HEK293 (cell line): ENCODE measurements at regions not wholly inside any gene's neighbourhood (a gene's known extent, or its start where the extent isn't known, plus 50 kb on each side); places are given as distances from the start of the nearest gene placed in this dataset.

Source experiments
- CTCF ChIA-PET: fragments of 350-600 bp; formaldehyde crosslinking; extraction: SDS; loops from one replicate; lab custom pipeline; 2021; ENCODE audit warnings: antibody characterized with exemption; lab: Yijun Ruan, JAX
- POLR2A ChIA-PET: fragments of 300-600 bp; formaldehyde crosslinking; extraction: SDS; loops from one replicate; lab custom pipeline; 2020; ENCODE audit warnings: antibody characterized with exemption, inconsistent platforms; lab: Yijun Ruan, JAX
- H3K27ac ChIP-seq: fragments of 200-500 bp; sonication (Bioruptor generic); 2 replicates; pipeline ENCODE4 v1.5.1; 2014; ENCODE audit warnings: low read depth, low read length, control low read depth, inconsistent platforms; ENCODE audit errors: extremely low read depth
- H3K36me3 ChIP-seq, 2 experiments: fragments of 200-500 bp in 1 of 2; sonication (Bioruptor generic) in 1 of 2; 1 replicate in 1 of 2; 2 replicates in 1 of 2; pipeline ENCODE4 v1.5.1; 2014 to 2017; ENCODE audit warnings: inconsistent platforms in 2 of 2, low read length in 2 of 2; ENCODE audit not compliant: control insufficient read depth in 2 of 2, insufficient read depth in 1 of 2
- H3K4me1 ChIP-seq: fragments of 200-500 bp; sonication (Bioruptor generic); 2 replicates; pipeline ENCODE4 v1.5.1; 2014; ENCODE audit warnings: mild to moderate bottlenecking, low read length, inconsistent platforms; ENCODE audit not compliant: control insufficient read depth, insufficient read depth
- H3K4me3 ChIP-seq: 2 replicates; pipeline ENCODE4 v1.5.1; 2011; ENCODE audit warnings: low read depth, mild to moderate bottlenecking, control low read depth, low read length, moderate library complexity
- H3K9me3 ChIP-seq: fragments of 200-500 bp; sonication (Bioruptor generic); 2 replicates; pipeline ENCODE4 v1.5.1; 2014; ENCODE audit warnings: low read depth, low read length, inconsistent platforms; ENCODE audit not compliant: control insufficient read depth, insufficient read depth
- GLIS2 ChIP-seq: fragments of 450-650 bp; formaldehyde crosslinking; IDR thresholded peaks from 2 replicates; pipeline ENCODE4 v1.5.1; 2016; ENCODE audit warnings: missing biosample characterization, missing genetic modification characterization
- SALL2 ChIP-seq: fragments of 450-650 bp; formaldehyde crosslinking; IDR thresholded peaks from 2 replicates; pipeline ENCODE4 v1.5.0; 2017; ENCODE audit warnings: missing biosample characterization, mild to moderate bottlenecking, missing genetic modification characterization, borderline replicate concordance
- ZNF133 ChIP-seq: fragments of 450-650 bp; formaldehyde crosslinking; IDR thresholded peaks from 2 replicates; pipeline ENCODE4 v1.5.1; 2016; ENCODE audit warnings: missing biosample characterization, missing genetic modification characterization
- ZNF280D ChIP-seq: fragments of 450-650 bp; formaldehyde crosslinking; IDR thresholded peaks from 2 replicates; pipeline ENCODE4 v1.5.1; 2016; ENCODE audit warnings: missing biosample characterization, missing genetic modification characterization
- ZNF37A ChIP-seq: fragments of 450-650 bp; IDR thresholded peaks from 2 replicates; pipeline ENCODE4 v1.5.1; 2018; ENCODE audit warnings: missing biosample characterization, missing genetic modification characterization
- ZNF670 ChIP-seq: fragments of 450-650 bp; formaldehyde crosslinking; IDR thresholded peaks from 2 replicates; pipeline ENCODE4 v1.5.1; 2016; ENCODE audit warnings: missing biosample characterization, missing genetic modification characterization, low read depth
- ZNF701 ChIP-seq: fragments of 450-650 bp; formaldehyde crosslinking; IDR thresholded peaks from 2 replicates; pipeline ENCODE4 v1.5.1; 2016; ENCODE audit warnings: missing biosample characterization, missing genetic modification characterization
- ZNF76 ChIP-seq: fragments of 450-650 bp; formaldehyde crosslinking; IDR thresholded peaks from 2 replicates; pipeline ENCODE4; 2016; ENCODE audit warnings: low read depth, missing biosample characterization, missing genetic modification characterization, borderline replicate concordance
- ZNF776 ChIP-seq: fragments of 450-650 bp; formaldehyde crosslinking; IDR thresholded peaks from 2 replicates; pipeline ENCODE4 v1.5.0; 2017; ENCODE audit warnings: missing biosample characterization, missing genetic modification characterization, borderline replicate concordance
- ZSCAN5A ChIP-seq: fragments of 450-650 bp; formaldehyde crosslinking; IDR thresholded peaks from 2 replicates; pipeline ENCODE4 v1.5.1; 2016; ENCODE audit warnings: missing biosample characterization, missing genetic modification characterization

GRCh38 chr7:54394834-54395233 lies 147.3 kb upstream of the VSTM2A start:
- TF ChIP-seq SALL2 (tag by site-specific recombination) (no peak), GLIS2 (tag by site-specific recombination) (no peak), ZNF76 (tag by site-specific recombination) (no peak), ZNF701 (tag by site-specific recombination) (no peak)
- H3K36me3 ChIP-seq = no peaks in the 10 kb centered on the region
- H3K4me3 ChIP-seq = no peak overlapping the region
- no peak overlapping the region for H3K27ac ChIP-seq
- ChIA-PET POLR2A (no interaction called here), CTCF (interaction anchor here (0.6 kb wide), 1 partner anchor 1020 kb away, joined by 3 read pairs; no protein-coding TSS in a partner anchor)
- no peaks in the 10 kb centered on the region for H3K4me1 ChIP-seq
- H3K9me3 ChIP-seq = no peaks in the 10 kb centered on the region

- CTCF ChIA-PET = no interaction called here
- H3K9me3 ChIP-seq = no peaks in the 10 kb centered on the region
- POLR2A ChIA-PET = no interaction called here
- no peaks in the 10 kb centered on the region for H3K36me3 ChIP-seq
- no peak overlapping the region for H3K4me3 ChIP-seq
- TF ChIP-seq ZNF776 (tag by site-specific recombination) (no peak), ZNF133 (tag by site-specific recombination) (no peak), ZSCAN5A (tag by site-specific recombination) (no peak), ZNF280D (tag by site-specific recombination) (no peak)
- TF ChIP-seq, all 188 proteins: peak for 0
- Histone ChIP-seq H3K4me1 (no peaks in the 10 kb centered on the region), H3K27ac (no peak overlapping the region)
Observed at GRCh38 chr7:54397836-54398612, 144.2 kb upstream of the VSTM2A start.

- CTCF ChIA-PET = no interaction called here
- H3K27ac ChIP-seq = no peak overlapping the region
- no peak for TF ChIP-seq ZNF37A (tag by site-specific recombination)
- no peak overlapping the region for H3K4me3 ChIP-seq
- H3K36me3 ChIP-seq = no peaks in the 10 kb centered on the region
- no peaks in the 10 kb centered on the region for H3K4me1 ChIP-seq
- no peaks in the 10 kb centered on the region for H3K9me3 ChIP-seq
- POLR2A ChIA-PET = no interaction called here
Observed at GRCh38 chr7:54398863-54399262, 143.3 kb upstream of the VSTM2A start.

GRCh38 chr7:54409917-54410316 lies 132.3 kb upstream of the VSTM2A start:
- no peak for TF ChIP-seq ZNF670 (tag by site-specific recombination)

More at GRCh38 chr7:54409917-54410316, 132.3 kb upstream of the VSTM2A start:
- Histone ChIP-seq H3K4me3 (no peak overlapping the region), H3K9me3 (no peaks in the 10 kb centered on the region), H3K4me1 (no peaks in the 10 kb centered on the region), H3K27ac (no peak overlapping the region), H3K36me3 (no peaks in the 10 kb centered on the region)
- CTCF ChIA-PET = no interaction called here
- POLR2A ChIA-PET = no interaction called here
